ENCODE measurements at regions not wholly inside any gene's neighbourhood (a gene's known extent, or its start where the extent isn't known, plus 50 kb on each side); places are given as distances from the start of the nearest gene placed in this dataset.

- H3K4me1 ChIP-seq (ENCODE audit: control insufficient read depth, insufficient read depth, low read length, unreplicated experiment): no peaks in the 10 kb centered on the region
- no peaks in the 10 kb centered on the region for H3K27me3 ChIP-seq (ENCODE audit: insufficient read depth, low read length)
- no peak overlapping the region for H3K27ac ChIP-seq (ENCODE audit: low read depth, low read length)
- H3K4me3 ChIP-seq (ENCODE audit: low read depth, low read length): no peak overlapping the region
- H2AFZ ChIP-seq (ENCODE audit: low read length, unreplicated experiment): no peak overlapping the region
- no peaks in the 10 kb centered on the region for H3K79me2 ChIP-seq (ENCODE audit: control insufficient read depth, insufficient read depth, low read length, unreplicated experiment)
- H3K36me3 ChIP-seq (ENCODE audit: insufficient read depth, low read length): no peaks in the 10 kb centered on the region
These were observed 118.5 kb downstream of the KCNS3 start for GRCh38 chr2:17996978-17997377.

- H3K27me3 ChIP-seq (ENCODE audit: insufficient read depth, low read length): no peaks in the 10 kb centered on the region
- no peaks in the 10 kb centered on the region for H3K4me1 ChIP-seq (ENCODE audit: control insufficient read depth, insufficient read depth, low read length, unreplicated experiment)
- no peak overlapping the region for H3K4me3 ChIP-seq (ENCODE audit: low read depth, low read length)
- H3K27ac ChIP-seq (ENCODE audit: low read depth, low read length): no peak overlapping the region
- no peaks in the 10 kb centered on the region for H3K79me2 ChIP-seq (ENCODE audit: control insufficient read depth, insufficient read depth, low read length, unreplicated experiment)
- H3K36me3 ChIP-seq (ENCODE audit: insufficient read depth, low read length): no peaks in the 10 kb centered on the region
- no peak overlapping the region for H2AFZ ChIP-seq (ENCODE audit: low read length, unreplicated experiment)
These were observed 117.1 kb downstream of the KCNS3 start for GRCh38 chr2:17995593-17995992.
